Lower lobe of right lung (tissue), 2 donors: ENCODE measurements at regions not wholly inside any gene's neighbourhood (a gene's known extent, or its start where the extent isn't known, plus 50 kb on each side); places are given as distances from the start of the nearest gene placed in this dataset.
"Not testable (repeated sequence)": the region's sequence is repeated elsewhere in the genome, so short reads cannot be mapped to it uniquely, and the experiment has no call there.

Source experiments
- ATAC-seq, 2 donors: fragments of 200-7000 bp; cut with Tn5 transposase; one replicate each; pipeline ENCODE4 v1.9.1; 2020 to 2022; ENCODE audit warnings: mild to moderate bottlenecking in 2 of 2, moderate library complexity in 2 of 2
- DNase-seq: peaks from one replicate; pipeline ENCODE4 v3.0.0-alpha.2; 2020
- H3K27ac ChIP-seq: fragments of 200-600 bp; one replicate; pipeline ENCODE4 v1.8.0; 2022
- H3K27me3 ChIP-seq: fragments of 200-600 bp; one replicate; pipeline ENCODE4 v1.8.0; 2022; ENCODE audit warnings: low read depth
- H3K36me3 ChIP-seq: fragments of 200-600 bp; one replicate; pipeline ENCODE4 v1.8.0; 2022; ENCODE audit warnings: mild to moderate bottlenecking
- H3K4me1 ChIP-seq: fragments of 200-600 bp; one replicate; pipeline ENCODE4 v1.8.0; 2022
- H3K4me3 ChIP-seq: fragments of 200-600 bp; one replicate; pipeline ENCODE4 v1.8.0; 2022; ENCODE audit warnings: mild to moderate bottlenecking
- H3K9me3 ChIP-seq: fragments of 200-600 bp; one replicate; pipeline ENCODE4 v1.8.0; 2022
- intact Hi-C: fragments of 100-400 bp; cut with DNase I; formaldehyde crosslinking; loops from one replicate; pipeline ENCODE4 v1.11.0; 2022
- donor health status: DM: no; HTN: yes; CAD: no; lungs with severe emphysema.

DNA sequence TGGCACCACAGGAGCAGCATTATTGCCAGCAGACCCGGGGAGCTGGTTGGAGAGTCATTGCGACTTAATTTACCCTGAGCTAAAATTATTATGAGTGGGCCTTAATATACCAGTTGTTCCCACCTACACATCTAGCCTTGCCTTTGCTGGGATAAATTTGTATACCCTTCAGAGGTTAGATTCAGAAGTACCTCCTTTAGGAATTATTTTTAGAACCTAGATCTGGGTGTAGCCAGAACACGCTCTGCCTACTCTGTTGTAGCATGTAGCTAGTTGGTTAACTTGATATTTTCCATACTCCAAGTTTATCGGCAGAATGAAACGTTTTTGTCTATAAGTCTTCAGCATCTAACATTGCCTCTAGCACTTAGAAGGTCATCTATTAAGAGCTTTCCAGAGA lies 65.5 kb upstream of the SEC22B start:
- H3K4me1 ChIP-seq, H3K27ac ChIP-seq, H3K27me3 ChIP-seq, ATAC-seq, intact Hi-C loops, H3K9me3 ChIP-seq, H3K4me3 ChIP-seq, H3K36me3 ChIP-seq, DNase-seq: not testable (repeated sequence)

DNA sequence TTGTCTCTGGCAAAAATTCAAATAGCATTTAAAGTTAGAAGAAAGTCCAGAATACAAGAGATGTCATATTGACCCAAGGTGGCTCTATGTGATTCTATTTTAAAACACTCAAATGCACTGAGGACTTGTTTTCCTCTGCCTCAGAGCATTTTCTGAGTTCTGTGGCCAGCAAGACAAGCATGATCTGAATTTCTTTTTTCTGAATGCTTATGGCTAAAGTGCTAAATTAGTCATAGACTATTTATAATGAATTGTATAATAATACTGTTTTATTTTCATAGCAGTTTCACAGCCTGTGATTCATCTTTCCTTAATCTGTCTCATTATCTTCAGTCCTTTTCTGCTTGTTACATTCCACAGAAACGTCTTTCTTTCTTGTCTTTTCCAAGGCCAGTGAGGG lies 63.9 kb upstream of the SEC22B start:
- intact Hi-C loops, H3K9me3 ChIP-seq, ATAC-seq: not testable (repeated sequence)

DNA sequence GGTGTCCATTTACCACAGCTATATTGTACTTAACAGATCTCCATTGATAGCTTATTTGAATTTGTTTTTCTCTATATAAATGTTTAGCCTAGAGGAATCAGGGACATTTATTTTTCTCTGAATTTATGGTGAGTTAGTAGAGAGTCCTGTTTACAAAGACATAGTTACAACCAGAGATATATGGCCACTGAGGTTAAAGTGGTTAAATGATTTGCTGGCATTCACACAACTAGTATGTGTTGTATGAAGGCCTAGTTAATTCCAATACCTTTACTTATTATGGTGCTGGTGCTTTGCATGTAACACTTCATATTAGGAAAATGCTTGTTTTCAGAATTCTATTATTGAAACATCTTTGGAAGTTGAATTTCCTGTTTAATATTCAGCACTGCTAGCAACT lies 63.0 kb upstream of the SEC22B start:
- H3K27ac ChIP-seq, H3K36me3 ChIP-seq, H3K9me3 ChIP-seq, ATAC-seq, H3K4me1 ChIP-seq, H3K27me3 ChIP-seq, H3K4me3 ChIP-seq, intact Hi-C loops, DNase-seq: not testable (repeated sequence)

More for the DNA sequence above, 63.9 kb upstream of the SEC22B start:
- not testable (repeated sequence) for H3K27ac ChIP-seq, H3K27me3 ChIP-seq, DNase-seq, H3K4me1 ChIP-seq, H3K36me3 ChIP-seq, H3K4me3 ChIP-seq

DNA sequence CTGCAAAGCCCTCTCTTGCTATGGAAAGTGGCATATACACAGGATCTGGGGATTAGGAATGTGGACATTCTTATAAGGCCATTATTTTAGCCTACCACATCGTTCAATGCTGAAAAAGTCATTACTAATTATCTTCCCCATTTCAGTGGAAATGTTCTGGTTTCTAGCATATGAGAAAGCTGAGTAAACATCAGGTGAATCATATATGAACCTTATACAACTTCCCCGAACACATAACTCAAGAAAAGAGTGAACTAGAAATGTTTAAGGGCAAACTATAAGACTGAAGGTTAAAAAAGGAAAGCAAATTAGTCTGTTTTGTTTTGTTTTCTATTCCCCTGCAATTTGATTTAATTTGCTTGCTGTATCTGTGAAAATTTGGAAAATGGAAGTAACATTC lies 62.5 kb upstream of the SEC22B start:
- intact Hi-C loops, ATAC-seq: not testable (repeated sequence)

DNA sequence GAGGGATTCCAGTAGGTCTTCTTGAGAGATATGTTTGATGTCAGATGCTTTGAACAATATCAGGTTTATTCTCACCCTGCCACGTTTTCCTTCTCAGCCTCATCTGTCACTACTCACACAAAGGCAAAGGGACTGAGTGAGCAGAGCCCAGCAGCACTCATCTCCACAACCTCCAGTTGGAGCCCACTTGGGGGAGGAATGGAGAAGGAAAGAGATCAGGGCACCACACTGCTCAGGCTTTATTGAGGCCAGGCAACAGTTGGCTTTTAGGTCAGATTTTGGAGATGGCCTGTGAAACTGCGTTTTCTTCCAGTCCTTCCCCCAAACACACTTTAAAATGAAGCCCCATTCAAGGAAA lies 57.3 kb upstream of the SEC22B start:
- peak; percentile 58 to 63 for ATAC-seq

More for the DNA sequence above, 62.5 kb upstream of the SEC22B start:
- not testable (repeated sequence) for H3K4me3 ChIP-seq, H3K27me3 ChIP-seq, H3K36me3 ChIP-seq, H3K4me1 ChIP-seq, DNase-seq, H3K27ac ChIP-seq, H3K9me3 ChIP-seq

DNA sequence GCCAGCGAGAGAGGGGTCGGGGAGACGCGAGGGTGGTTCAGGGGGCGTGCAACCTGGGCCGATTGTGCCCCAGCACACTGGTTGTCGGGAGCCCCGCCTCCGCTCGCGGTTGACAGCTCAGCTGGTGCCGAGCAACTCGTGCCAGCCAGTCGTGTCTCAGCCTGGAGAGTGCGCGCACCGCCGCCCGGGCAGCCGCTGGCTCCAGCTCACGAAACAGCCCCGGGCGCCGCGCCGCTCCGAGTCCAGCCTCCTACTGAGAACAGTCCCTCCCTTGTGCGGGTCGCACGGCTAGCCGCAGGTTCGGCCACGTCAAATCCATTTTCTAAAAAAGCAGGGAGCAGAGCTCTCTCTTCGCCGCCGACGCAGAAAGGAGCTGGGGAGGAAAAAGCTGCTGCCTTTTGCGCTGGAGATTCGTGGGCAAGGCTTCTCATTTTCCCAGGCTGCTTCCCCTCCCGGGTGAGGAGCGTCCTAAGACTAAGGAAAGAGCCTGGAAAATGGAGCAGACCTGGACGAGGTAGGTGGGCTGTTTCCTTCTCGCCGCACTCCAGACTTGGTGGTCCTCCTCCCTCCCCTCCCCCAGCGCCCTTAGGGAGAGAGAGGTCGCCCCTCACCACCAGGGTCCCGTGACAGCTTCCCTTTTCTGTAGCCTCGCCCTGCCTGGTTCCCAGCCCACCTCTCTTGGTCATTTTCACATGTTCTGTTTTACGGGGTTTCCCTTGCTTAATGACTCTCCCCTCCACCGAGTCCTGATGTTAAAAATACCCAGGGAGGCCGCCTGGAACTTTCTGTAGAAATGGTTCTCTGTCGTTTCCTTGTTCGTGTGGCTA lies 56.7 kb upstream of the SEC22B start:
- intact Hi-C loops, DNase-seq, H3K4me1 ChIP-seq, H3K9me3 ChIP-seq, H3K36me3 ChIP-seq, H3K27me3 ChIP-seq, H3K27ac ChIP-seq: not testable (repeated sequence)
- peak overlapping the region; percentile 45 for H3K4me3 ChIP-seq
- peak; percentile 99 for ATAC-seq

More for the DNA sequence above, 57.3 kb upstream of the SEC22B start:
- H3K27ac ChIP-seq, H3K36me3 ChIP-seq, H3K9me3 ChIP-seq, DNase-seq, H3K4me1 ChIP-seq, H3K4me3 ChIP-seq, H3K27me3 ChIP-seq, intact Hi-C loops: not testable (repeated sequence)

DNA sequence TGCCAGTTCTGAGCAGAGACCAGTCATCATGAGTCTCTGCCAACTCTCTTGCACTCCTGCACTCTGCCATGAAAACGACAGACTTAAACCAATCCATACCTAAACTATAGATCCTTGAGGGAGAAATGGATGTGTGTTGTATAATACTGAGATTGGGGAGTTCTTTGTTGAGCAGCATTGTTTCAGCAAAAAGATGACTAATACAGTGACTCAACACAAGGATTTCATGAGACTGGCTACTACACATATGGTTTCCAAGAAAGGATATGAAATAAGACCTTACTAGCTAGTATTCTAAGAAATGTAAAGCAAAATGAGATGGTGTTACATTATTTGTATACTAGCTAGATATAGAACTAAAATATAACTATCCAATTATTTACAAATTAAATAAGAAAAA lies 53.5 kb upstream of the SEC22B start:
- H3K27ac ChIP-seq, ATAC-seq, H3K36me3 ChIP-seq, DNase-seq, H3K4me3 ChIP-seq, H3K4me1 ChIP-seq, H3K9me3 ChIP-seq, H3K27me3 ChIP-seq, intact Hi-C loops: not testable (repeated sequence)
